SH-SY5Y (cell line): ENCODE measurements at regions not wholly inside any gene's neighbourhood (a gene's known extent, or its start where the extent isn't known, plus 50 kb on each side); places are given as distances from the start of the nearest gene placed in this dataset.

Experiments used
- GATA2 ChIP-seq: IDR thresholded peaks from 2 replicates; pipeline ENCODE4 v1.6.1; 2011; ENCODE audit warnings: mild to moderate bottlenecking, low read depth, low read length
- GATA3 ChIP-seq: IDR thresholded peaks from 2 replicates; pipeline ENCODE4 v1.6.1; 2011; ENCODE audit warnings: low read depth, mild to moderate bottlenecking, low read length, moderate library complexity

DNA sequence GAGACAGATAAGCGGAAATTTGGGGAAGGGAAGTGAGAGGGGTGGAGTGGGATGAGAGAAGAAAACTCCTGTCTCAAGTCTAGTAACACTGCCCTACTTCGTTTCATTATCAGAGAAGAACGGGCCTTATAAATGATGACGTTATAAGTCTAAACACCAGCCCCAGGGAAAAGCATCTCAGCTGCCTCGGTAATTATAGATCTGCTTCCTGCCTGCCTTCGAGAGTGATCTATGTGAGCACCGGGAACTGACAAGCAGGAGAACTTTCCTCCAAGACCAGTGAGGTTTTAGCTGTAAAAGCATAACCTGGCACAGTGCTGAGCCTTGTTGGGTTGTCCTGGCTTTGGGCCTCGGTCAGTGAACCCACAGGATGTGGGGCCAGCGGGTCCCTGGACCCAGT lies 227.9 kb upstream of the SIX2 start:
- no peak for TF ChIP-seq GATA2
- TF ChIP-seq GATA3 = no peak
